Lung (tissue), 11 donors: ENCODE measurements at regions not wholly inside any gene's neighbourhood (a gene's known extent, or its start where the extent isn't known, plus 50 kb on each side); places are given as distances from the start of the nearest gene placed in this dataset.

Experiments used
- ATAC-seq: fragments of 200-7000 bp; cut with Tn5 transposase; one replicate; pipeline ENCODE4 v1.9.1; 2020; ENCODE audit warnings: moderate number of reproducible peaks; ENCODE audit not compliant: insufficient read depth, low FRiP score
- DNase-seq, 3 donors: peaks; one replicate each; pipeline ENCODE4 v3.0.0-alpha.2; 2013 to 2017
- H3K27ac ChIP-seq, 2 donors: one replicate each; pipeline ENCODE4 v1.5.1; 2013; ENCODE audit warnings: mild to moderate bottlenecking in 2 of 2, moderate library complexity in 2 of 2, control low read depth in 1 of 2, inconsistent platforms in 1 of 2, low read depth in 1 of 2, low read length in 1 of 2
- H3K27me3 ChIP-seq, 3 donors: one replicate each; pipeline ENCODE4 v1.5.1; 2013; ENCODE audit warnings: low read length in 2 of 3; ENCODE audit not compliant: control insufficient read depth in 3 of 3, insufficient read depth in 3 of 3
- H3K36me3 ChIP-seq, 4 donors: one replicate each; pipeline ENCODE4 v1.5.1; 2013; ENCODE audit warnings: low read length in 4 of 4, mild to moderate bottlenecking in 1 of 4, moderate library complexity in 1 of 4; ENCODE audit not compliant: control insufficient read depth in 4 of 4, insufficient read depth in 4 of 4
- H3K4me1 ChIP-seq, 5 donors: one replicate each; pipeline ENCODE4 v1.5.1; 2013; ENCODE audit warnings: low read length in 5 of 5, mild to moderate bottlenecking in 2 of 5, moderate library complexity in 1 of 5; ENCODE audit not compliant: control insufficient read depth in 5 of 5, insufficient read depth in 5 of 5
- H3K4me3 ChIP-seq: one replicate; pipeline ENCODE4 v1.5.1; 2013; ENCODE audit warnings: mild to moderate bottlenecking, control low read depth, moderate library complexity
- H3K9ac ChIP-seq, 2 donors: one replicate each; pipeline ENCODE4 v1.5.1; 2013; ENCODE audit warnings: low read length in 2 of 2, control low read depth in 1 of 2; ENCODE audit not compliant: insufficient read depth in 1 of 2
- H3K9me3 ChIP-seq, 4 donors: one replicate each; pipeline ENCODE4 v1.5.1; 2013; ENCODE audit warnings: low read length in 3 of 4, mild to moderate bottlenecking in 1 of 4, moderate library complexity in 1 of 4; ENCODE audit not compliant: control insufficient read depth in 4 of 4, insufficient read depth in 3 of 4
- WGBS, 2 donors: extraction: QIAGEN DNeasy Blood & Tissue Kit; methylation state at CpG; one replicate each; pipeline ENCODE4 v1.1.7; 2013; 5-methylcytosine and 5-hydroxymethylcytosine counted together
- TF ChIP-seq, protein P1 (sequence below): IDR thresholded peaks from 2 replicates; pipeline ENCODE4 v1.5.1; 2012; ENCODE audit warnings: mild to moderate bottlenecking; ENCODE audit errors: control extremely low read depth, extremely low read depth
- donor health status: control.
- donor health status: control.
- donor health status: Bipolar disorder and iron deficiency.
- donor health status: healthy.
- donor health status: DM: yes; HTN: yes; CAD: no.

DNA sequence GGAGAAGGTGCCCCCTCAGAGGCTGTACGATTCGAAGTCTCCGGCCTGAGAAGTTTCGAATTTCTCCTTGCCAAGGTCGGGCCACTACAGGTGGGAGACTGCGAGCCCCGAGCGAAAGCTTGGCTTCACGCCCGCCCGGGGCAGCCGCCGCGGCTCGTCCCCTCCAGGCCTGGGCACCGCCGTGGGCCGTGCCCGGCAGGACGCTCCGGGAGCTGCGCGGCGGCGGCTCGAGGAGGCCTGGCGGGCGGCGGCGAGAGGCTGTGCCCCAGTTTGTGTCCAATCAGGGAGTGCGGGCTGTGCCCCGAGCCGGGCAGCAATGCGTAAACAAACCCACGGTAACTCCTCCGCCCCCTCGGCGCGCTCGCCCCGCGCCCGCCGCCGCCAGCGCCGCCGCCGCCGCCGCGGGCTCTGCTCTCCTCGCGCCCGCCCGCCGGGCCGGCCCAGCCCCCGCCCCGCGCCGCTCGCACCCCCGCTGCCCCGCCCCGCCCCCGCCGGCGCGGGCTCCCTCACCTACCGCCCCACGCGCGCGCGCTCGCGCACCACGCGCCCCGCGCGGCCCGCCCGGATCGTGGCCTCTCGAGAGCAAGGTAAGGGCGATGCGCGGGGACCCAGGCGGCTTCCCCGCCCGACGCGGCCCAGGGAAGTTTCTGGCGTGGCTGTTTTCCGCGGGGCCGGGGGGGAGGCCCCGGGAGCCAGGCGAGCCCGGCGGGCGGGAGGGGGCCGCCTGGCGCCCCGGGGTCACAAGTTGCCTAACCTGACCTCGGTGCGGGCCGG is 57.8 kb upstream of the PCGF5 start:
- TF ChIP-seq, protein P1, sequence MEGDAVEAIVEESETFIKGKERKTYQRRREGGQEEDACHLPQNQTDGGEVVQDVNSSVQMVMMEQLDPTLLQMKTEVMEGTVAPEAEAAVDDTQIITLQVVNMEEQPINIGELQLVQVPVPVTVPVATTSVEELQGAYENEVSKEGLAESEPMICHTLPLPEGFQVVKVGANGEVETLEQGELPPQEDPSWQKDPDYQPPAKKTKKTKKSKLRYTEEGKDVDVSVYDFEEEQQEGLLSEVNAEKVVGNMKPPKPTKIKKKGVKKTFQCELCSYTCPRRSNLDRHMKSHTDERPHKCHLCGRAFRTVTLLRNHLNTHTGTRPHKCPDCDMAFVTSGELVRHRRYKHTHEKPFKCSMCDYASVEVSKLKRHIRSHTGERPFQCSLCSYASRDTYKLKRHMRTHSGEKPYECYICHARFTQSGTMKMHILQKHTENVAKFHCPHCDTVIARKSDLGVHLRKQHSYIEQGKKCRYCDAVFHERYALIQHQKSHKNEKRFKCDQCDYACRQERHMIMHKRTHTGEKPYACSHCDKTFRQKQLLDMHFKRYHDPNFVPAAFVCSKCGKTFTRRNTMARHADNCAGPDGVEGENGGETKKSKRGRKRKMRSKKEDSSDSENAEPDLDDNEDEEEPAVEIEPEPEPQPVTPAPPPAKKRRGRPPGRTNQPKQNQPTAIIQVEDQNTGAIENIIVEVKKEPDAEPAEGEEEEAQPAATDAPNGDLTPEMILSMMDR = no peak
- peak overlapping the region; percentile 57 to 59 for H3K9ac ChIP-seq
- H3K4me1 ChIP-seq = peaks cover 0 to 6% (median 0%) of the 10 kb centered on the region in 5 donors
- peaks cover 0 to 4% (median 0%) of the 10 kb centered on the region in 3 donors for H3K27me3 ChIP-seq
- ATAC-seq (peak; percentile 67), DNase-seq (peak; percentile 52 to 71 (median 59))
- peak overlapping the region; percentile 96 to 100 for H3K27ac ChIP-seq
- H3K9me3 ChIP-seq = no peaks in the 10 kb centered on the region
- no peaks in the 10 kb centered on the region for H3K36me3 ChIP-seq
- peak overlapping the region; percentile 63 for H3K4me3 ChIP-seq
- 0% methylated on average over 40 to 110 of the region's 110 CpGs for WGBS, 2 donors

DNA sequence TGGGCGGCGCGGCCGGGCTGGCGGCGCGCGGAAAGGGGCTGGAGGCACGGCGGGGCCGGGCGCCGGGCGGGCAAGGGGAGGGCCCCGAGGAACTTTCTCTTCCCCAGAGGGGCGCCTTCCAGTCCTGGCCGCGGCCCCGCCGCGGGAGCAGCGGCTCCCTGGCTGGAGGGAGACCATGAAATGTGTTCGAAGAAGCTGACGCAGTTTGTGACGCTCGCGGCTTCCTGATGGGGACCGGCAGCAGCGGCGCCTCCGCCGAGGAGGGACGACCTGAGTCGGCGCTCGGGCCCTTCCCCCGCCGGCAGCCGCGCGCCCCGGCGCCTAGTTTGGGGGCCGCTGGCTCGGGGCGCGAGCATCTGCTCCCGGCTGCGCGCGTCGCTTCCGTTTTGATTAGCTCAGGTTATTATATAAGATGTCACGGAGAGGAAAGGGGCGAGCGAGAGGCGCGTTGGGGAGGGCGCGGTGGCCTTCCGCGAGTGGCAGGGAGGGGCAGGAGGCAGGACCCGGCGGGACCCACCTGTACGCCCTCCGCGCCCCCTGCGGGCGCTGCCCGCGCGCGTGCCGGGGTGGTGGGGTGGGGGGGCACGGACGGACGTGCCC is 57.1 kb upstream of the PCGF5 start:
- peak overlapping the region; percentile 63 for H3K4me3 ChIP-seq
- TF ChIP-seq, protein P1 = no peak
- peaks cover 0 to 6% (median 0%) of the 10 kb centered on the region in 5 donors for H3K4me1 ChIP-seq
- no peaks in the 10 kb centered on the region for H3K36me3 ChIP-seq
- peak overlapping the region; percentile 96 to 100 for H3K27ac ChIP-seq
- ATAC-seq (peak; percentile 45), DNase-seq (peak; percentile 72 to 75 (median 73))
- H3K27me3 ChIP-seq = peaks cover 0 to 4% (median 0%) of the 10 kb centered on the region in 3 donors
- peak overlapping the region; percentile 30 to 71 for H3K9ac ChIP-seq
- WGBS, 2 donors = 0% methylated on average over 60 to 77 of the region's 77 CpGs
- H3K9me3 ChIP-seq = no peaks in the 10 kb centered on the region

DNA sequence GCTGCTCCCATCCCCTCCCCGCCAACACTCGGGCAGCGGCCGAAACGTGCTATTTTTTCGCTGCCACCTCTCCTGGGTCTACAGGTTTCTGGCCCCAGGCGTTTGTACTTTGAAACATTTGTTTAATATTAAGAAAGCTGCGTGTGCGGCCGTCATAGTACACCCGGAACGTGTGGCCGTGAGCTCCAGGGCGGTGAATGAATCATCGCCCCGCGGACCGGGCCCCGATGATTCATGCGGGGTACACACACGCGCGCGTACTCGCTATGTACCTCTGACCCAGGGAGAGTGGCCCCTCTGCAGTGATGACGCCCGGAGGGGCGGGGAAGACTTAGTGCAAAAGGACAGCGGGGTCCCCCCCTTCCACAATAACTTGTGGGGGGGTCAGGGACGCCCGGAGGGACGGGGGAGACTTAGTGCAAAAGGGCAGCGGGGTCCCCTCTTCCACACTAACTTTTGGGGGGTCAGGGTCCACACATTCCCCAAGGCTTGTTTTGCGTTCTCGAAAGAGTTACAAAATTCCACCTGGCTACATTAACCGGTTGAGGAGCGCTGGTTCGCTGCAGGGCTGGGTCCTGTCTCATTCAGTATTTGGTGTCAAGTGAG is 56.5 kb upstream of the PCGF5 start:
- Histone ChIP-seq H3K9ac (peak overlapping the region in 1 of 2 donors; percentile 71), H3K27me3 (peaks cover 0 to 2% (median 0%) of the 10 kb centered on the region in 3 donors), H3K27ac (peak overlapping the region; percentile 96 to 100), H3K4me1 (peaks cover 0 to 6% (median 0%) of the 10 kb centered on the region in 5 donors), H3K9me3 (no peaks in the 10 kb centered on the region), H3K4me3 (peak overlapping the region; percentile 63), H3K36me3 (no peaks in the 10 kb centered on the region)
- WGBS, 2 donors = 9 to 10% methylated on average over 32 to 38 of the region's 38 CpGs
- DNase-seq = peak; percentile 38 to 49 (median 46)
- TF ChIP-seq, protein P1 = no peak
- peak; percentile 55 for ATAC-seq
